GM19463 (cell line): ENCODE measurements at regions not wholly inside any gene's neighbourhood (a gene's known extent, or its start where the extent isn't known, plus 50 kb on each side); places are given as distances from the start of the nearest gene placed in this dataset.

Experiments
- ATAC-seq: cut with Tn5 transposase; IDR thresholded peaks from one replicate; pipeline ENCODE4 v1.9.1; 2021; ENCODE audit warnings: mild to moderate bottlenecking, moderate library complexity; ENCODE audit not compliant: unreplicated experiment

GRCh38 chr5:123809594-123810221 is 297.7 kb downstream of the CSNK1G3 start:
- no peak for ATAC-seq

- ATAC-seq = no peak
These were observed 296.7 kb downstream of the CSNK1G3 start for GRCh38 chr5:123808461-123809380.

- no peak for ATAC-seq
These were observed 295.4 kb downstream of the CSNK1G3 start for GRCh38 chr5:123807177-123807945.

- ATAC-seq = no peak
These were observed 294.7 kb downstream of the CSNK1G3 start for GRCh38 chr5:123806644-123807043.

- no peak for ATAC-seq
These were observed 293.3 kb downstream of the CSNK1G3 start for GRCh38 chr5:123805300-123805699.

GRCh38 chr5:123803359-123803758 is 291.4 kb downstream of the CSNK1G3 start:
- ATAC-seq = no peak

- no peak for ATAC-seq
These were observed 290.4 kb downstream of the CSNK1G3 start for GRCh38 chr5:123802298-123802951.

- ATAC-seq = no peak
These were observed 288.7 kb downstream of the CSNK1G3 start for GRCh38 chr5:123800640-123801039.

- no peak for ATAC-seq
These were observed 283.7 kb downstream of the CSNK1G3 start for GRCh38 chr5:123795688-123796087.

GRCh38 chr5:123790226-123790625 is 278.2 kb downstream of the CSNK1G3 start:
- ATAC-seq = no peak

GRCh38 chr5:123787635-123788034 is 275.7 kb downstream of the CSNK1G3 start:
- ATAC-seq = no peak

- ATAC-seq = no peak
These were observed 275.2 kb downstream of the CSNK1G3 start for GRCh38 chr5:123787136-123787535.

GRCh38 chr5:123786411-123786810 is 274.4 kb downstream of the CSNK1G3 start:
- no peak for ATAC-seq

GRCh38 chr5:123785162-123786071 is 273.4 kb downstream of the CSNK1G3 start:
- no peak for ATAC-seq

- ATAC-seq = no peak
These were observed 271.4 kb downstream of the CSNK1G3 start for GRCh38 chr5:123783421-123783820.

GRCh38 chr5:123778641-123779040 is 266.7 kb downstream of the CSNK1G3 start:
- no peak for ATAC-seq

- ATAC-seq = no peak
These were observed 264.8 kb downstream of the CSNK1G3 start for GRCh38 chr5:123776761-123777160.

- ATAC-seq = no peak
These were observed 259.7 kb downstream of the CSNK1G3 start for GRCh38 chr5:123771715-123772114.

- no peak for ATAC-seq
These were observed 251.2 kb downstream of the CSNK1G3 start for GRCh38 chr5:123763201-123763600.

- no peak for ATAC-seq
These were observed 244.8 kb downstream of the CSNK1G3 start for GRCh38 chr5:123756816-123757215.
